Progenitor cell of endocrine pancreas (in vitro differentiated cells): ENCODE measurements at regions not wholly inside any gene's neighbourhood (a gene's known extent, or its start where the extent isn't known, plus 50 kb on each side); places are given as distances from the start of the nearest gene placed in this dataset.

ENCODE experiments used
- DNase-seq: peaks from one replicate; pipeline ENCODE4 v3.0.0; 2021; ENCODE audit warnings: low spot score; ENCODE audit not compliant: unreplicated experiment
- H3K27ac Mint-ChIP-seq: 2 replicates; pipeline ENCODE4 v1.8.0; 2021; ENCODE audit warnings: mild to moderate bottlenecking, moderate library complexity, mixed read lengths
- H3K27me3 Mint-ChIP-seq: 2 replicates; pipeline ENCODE4 v1.8.0; 2021; ENCODE audit warnings: mixed read lengths
- H3K36me3 Mint-ChIP-seq: 2 replicates; pipeline ENCODE4 v1.8.0; 2022; ENCODE audit warnings: mixed read lengths; ENCODE audit not compliant: insufficient read depth
- H3K4me1 Mint-ChIP-seq: 2 replicates; pipeline ENCODE4 v1.8.0; 2021; ENCODE audit warnings: low read depth, mixed read lengths
- H3K4me3 Mint-ChIP-seq: 2 replicates; pipeline ENCODE4 v1.8.0; 2021; ENCODE audit warnings: low read depth, mild to moderate bottlenecking, moderate library complexity, mixed read lengths
- H3K9me3 Mint-ChIP-seq: 2 replicates; pipeline ENCODE4 v1.8.0; 2021; ENCODE audit warnings: low read depth, mixed read lengths
- TF ChIP-seq, protein P1 (sequence below): fragments of 200-600 bp; sonication (generic); IDR thresholded peaks from one replicate; pipeline ENCODE4 v1.5.0; 2021; ENCODE audit warnings: antibody characterized with exemption, mild to moderate bottlenecking; ENCODE audit not compliant: unreplicated experiment

DNA sequence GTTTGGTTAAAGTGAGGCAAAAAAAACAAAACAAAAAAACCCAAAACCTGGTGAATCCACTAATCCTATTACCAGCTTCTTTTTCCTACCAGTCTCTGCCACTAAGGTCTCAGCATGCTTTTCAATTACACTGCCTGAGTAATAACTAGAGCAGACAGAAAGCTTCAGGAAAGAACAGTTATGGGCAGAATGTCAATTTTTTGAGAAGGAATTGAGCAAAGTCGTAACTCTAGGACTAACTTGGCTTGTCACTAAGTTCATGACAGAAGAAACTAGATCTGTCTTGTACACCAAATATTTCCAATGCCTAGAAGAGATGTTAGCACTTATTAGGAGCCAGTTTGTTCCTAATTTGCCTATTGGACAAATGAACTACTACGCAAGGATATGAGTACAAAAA, 148.8 kb upstream of the CNOT2 start:
- peak overlapping the region; percentile 68 for H3K27ac Mint-ChIP-seq
- H3K27me3 Mint-ChIP-seq = no peaks in the 10 kb centered on the region
- TF ChIP-seq, protein P1, sequence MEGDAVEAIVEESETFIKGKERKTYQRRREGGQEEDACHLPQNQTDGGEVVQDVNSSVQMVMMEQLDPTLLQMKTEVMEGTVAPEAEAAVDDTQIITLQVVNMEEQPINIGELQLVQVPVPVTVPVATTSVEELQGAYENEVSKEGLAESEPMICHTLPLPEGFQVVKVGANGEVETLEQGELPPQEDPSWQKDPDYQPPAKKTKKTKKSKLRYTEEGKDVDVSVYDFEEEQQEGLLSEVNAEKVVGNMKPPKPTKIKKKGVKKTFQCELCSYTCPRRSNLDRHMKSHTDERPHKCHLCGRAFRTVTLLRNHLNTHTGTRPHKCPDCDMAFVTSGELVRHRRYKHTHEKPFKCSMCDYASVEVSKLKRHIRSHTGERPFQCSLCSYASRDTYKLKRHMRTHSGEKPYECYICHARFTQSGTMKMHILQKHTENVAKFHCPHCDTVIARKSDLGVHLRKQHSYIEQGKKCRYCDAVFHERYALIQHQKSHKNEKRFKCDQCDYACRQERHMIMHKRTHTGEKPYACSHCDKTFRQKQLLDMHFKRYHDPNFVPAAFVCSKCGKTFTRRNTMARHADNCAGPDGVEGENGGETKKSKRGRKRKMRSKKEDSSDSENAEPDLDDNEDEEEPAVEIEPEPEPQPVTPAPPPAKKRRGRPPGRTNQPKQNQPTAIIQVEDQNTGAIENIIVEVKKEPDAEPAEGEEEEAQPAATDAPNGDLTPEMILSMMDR = no peak
- DNase-seq = no peak
- H3K9me3 Mint-ChIP-seq = no peaks in the 10 kb centered on the region
- no peaks in the 10 kb centered on the region for H3K36me3 Mint-ChIP-seq
- no peak overlapping the region for H3K4me3 Mint-ChIP-seq
- peaks cover 6% of the 10 kb centered on the region for H3K4me1 Mint-ChIP-seq

DNA sequence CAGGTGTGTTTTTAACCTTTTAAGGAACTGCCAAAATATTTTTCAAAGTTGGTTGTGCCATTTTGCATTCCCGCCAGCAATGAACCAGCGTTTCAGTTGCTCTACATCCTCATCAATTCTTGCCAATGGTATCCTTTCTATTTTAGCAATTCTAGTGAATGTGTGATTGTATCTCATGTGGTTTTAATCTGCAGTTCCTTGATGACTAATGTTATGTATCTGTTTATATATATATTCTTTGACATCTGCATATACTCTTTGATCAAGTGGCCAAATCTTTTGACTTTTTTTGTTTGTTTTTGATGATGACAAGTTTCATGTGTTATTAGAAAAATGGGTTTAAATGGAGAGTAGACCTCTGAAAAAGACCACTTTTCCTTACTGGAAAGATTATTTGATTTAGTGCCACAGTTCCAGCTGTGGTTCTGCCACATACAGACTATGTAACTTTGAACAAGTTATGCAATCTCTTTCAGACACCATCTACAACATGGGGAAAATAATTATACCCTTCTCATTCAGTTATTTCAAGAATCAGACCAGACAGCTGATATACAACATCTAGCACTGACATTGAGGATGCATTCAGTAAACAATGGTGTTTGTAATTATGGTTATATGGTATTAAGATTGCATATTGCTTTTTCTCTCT, 146.3 kb upstream of the CNOT2 start:
- Mint-ChIP-seq H3K4me3 (no peak overlapping the region), H3K27ac (no peak overlapping the region), H3K4me1 (peaks cover 9% of the 10 kb centered on the region), H3K9me3 (no peaks in the 10 kb centered on the region), H3K36me3 (no peaks in the 10 kb centered on the region), H3K27me3 (no peaks in the 10 kb centered on the region)
- TF ChIP-seq, protein P1 = no peak
- DNase-seq = no peak

DNA sequence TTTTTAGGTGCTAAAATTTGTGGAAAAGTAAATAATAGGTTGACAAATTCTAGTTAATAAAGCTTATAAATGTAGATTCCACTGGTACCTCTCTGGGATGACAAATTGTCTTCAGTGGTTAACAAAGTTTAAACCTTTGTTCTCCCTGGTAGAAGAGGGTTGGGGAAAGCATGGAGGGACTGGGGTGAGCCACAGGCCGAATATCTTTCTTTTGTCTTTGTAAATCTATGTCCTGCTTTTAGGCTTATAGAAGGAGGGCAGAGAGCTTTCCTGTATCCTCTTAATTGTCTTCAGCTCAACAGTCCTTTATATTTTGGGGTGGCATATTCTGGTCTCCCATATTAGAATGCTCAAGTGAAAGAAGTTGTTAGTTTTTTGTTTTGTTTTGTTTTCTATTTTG, 142.2 kb upstream of the CNOT2 start:
- Mint-ChIP-seq H3K4me1 (peaks cover 27% of the 10 kb centered on the region), H3K27ac (peak overlapping the region; percentile 62), H3K9me3 (no peaks in the 10 kb centered on the region), H3K4me3 (no peak overlapping the region), H3K36me3 (no peaks in the 10 kb centered on the region), H3K27me3 (no peaks in the 10 kb centered on the region)
- TF ChIP-seq, protein P1 = no peak
- no peak for DNase-seq

DNA sequence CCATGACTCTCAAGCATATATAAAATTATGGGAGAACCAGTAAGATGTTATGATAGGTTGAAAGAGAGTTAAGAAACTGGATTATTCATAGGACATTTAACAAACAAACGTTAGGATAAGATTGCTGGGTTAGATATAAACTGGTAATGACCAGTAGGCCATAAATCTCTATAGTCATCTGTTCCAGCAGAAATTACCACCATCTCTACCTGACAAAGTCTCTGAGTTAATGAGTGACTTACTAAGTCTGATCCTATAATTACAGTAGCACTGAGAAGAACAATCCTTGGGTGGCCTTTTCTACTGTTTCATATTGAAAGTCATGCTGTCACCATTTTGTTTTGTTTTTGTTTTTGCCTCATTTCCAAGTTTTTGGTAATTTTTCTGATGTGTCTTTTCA, 136.9 kb upstream of the CNOT2 start:
- H3K36me3 Mint-ChIP-seq = peaks cover 1% of the 10 kb centered on the region
- no peak overlapping the region for H3K27ac Mint-ChIP-seq
- no peak overlapping the region for H3K4me3 Mint-ChIP-seq
- H3K27me3 Mint-ChIP-seq = no peaks in the 10 kb centered on the region
- peaks cover 29% of the 10 kb centered on the region for H3K4me1 Mint-ChIP-seq
- DNase-seq = no peak
- TF ChIP-seq, protein P1 = no peak
- peaks cover 21% of the 10 kb centered on the region for H3K9me3 Mint-ChIP-seq

DNA sequence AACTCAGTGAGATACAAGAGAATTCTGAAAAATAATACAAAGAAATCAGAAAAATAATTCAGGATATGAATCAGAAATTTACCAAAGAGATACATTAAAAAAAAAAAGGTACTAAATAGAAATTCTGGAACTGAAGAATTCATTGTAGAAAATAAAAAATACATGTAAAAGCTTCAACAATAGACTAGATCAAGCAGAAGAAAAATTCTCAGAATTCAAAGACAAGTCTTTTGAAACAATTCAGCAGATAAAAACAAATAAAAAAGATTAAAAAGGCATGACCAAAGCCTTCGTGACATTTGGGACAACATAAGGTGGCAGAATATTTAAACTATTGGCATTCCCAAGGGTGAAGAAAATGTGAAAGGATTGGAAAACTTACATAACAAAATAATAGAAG, 133.1 kb upstream of the CNOT2 start:
- Mint-ChIP-seq H3K36me3 (peaks cover 1% of the 10 kb centered on the region), H3K27ac (no peak overlapping the region), H3K4me1 (peaks cover 8% of the 10 kb centered on the region), H3K27me3 (no peaks in the 10 kb centered on the region), H3K9me3 (peaks cover 47% of the 10 kb centered on the region), H3K4me3 (no peak overlapping the region)
- TF ChIP-seq, protein P1 = no peak
- no peak for DNase-seq
